GM21717 (cell line): ENCODE measurements at regions not wholly inside any gene's neighbourhood (a gene's known extent, or its start where the extent isn't known, plus 50 kb on each side); places are given as distances from the start of the nearest gene placed in this dataset.

ENCODE experiments used
- ATAC-seq: cut with Tn5 transposase; IDR thresholded peaks from one replicate; pipeline ENCODE4 v1.9.1; 2021; ENCODE audit warnings: mild to moderate bottlenecking, moderate library complexity; ENCODE audit not compliant: unreplicated experiment

DNA sequence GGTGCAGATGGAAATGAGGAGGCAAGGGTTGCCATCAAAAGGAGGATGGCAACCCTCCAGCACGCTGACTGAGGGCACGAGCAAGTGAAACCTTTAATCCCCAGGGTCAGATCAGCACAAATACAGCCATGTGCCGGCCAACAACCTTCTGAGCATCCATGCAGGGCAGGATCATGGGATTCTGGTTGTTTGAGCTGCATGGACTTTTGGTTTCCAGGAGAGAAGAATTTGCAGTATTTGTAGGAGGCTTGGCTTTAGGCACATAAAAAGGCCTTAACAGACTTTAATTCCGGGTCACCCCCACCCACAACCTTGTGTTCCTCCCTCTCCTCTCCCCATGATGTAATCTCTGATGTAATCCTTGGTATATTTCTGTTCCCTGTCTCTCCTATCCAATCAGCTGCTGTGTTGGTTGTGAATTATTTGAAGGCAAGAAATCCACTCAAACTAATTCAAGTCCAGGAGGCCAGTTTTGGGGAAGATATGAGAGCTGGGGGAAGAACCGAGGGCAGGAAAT lies 254.3 kb downstream of the SHQ1 start:
- no peak for ATAC-seq

GRCh38 chr3:72591522-72592421 lies 256.5 kb downstream of the SHQ1 start:
- ATAC-seq, result no peak

DNA sequence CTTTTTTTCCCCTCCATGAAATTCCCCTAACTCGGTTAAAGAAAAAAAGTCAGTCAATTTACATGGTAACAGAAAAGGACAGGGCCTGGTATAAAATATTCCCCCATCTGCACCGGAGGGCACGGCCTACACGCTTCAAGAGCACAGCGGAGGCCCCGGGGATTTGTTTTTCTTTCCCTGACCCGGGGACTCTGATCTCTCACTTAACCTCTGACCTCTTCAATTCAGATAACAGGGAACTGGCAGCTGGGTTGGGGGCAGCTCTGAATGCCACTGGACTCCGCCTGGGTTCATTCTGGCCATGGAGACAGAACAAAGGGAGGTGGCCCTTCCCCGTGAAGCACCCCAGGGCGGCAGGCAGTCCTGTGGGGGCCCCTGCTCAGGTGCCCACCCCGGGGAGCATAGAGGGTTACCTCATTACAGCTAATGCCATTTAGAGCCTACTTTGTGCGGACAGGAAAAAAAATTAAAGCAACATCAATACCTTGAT lies 257.5 kb downstream of the SHQ1 start:
- ATAC-seq, result no peak

DNA sequence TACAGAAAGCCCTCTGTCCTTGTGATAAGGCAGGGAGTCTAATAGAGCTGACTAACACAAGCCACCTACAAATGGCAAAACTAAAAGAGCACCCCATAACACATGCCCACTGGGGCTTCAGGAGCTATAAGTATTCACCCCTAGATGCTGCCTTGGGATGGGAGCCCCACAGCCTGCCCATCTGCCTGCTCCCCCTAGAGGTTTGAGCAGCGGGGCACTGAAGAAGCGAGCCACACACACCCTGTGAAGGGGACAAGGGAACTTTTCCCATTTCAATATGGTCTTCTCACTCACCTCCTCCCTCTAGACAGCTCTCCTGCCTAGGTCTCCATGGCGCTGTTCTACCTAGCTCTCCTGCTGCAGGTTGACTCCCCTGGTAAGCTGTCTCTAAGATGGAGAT lies 261.0 kb downstream of the SHQ1 start:
- no peak for ATAC-seq

GRCh38 chr3:72586694-72587093 lies 261.6 kb downstream of the SHQ1 start:
- ATAC-seq, result no peak

DNA sequence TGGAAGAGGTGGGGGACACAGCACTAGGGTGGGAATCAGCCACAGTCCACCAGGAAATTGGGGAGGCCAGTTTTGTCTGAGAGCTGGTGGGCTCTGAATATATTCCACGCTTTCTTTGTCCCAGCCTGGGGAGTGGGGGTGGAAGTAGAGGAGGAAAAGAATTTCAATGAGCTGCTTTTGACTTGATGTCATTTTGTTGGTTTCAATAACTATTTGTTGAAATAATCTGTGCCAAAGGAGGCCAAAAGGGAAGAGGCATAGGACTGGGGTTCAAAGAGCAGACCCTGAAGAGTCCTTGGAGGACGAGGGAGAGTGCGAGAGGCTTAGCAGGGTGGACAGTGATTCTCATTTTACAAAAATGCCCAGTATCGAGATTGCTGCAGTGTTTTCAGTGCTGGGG lies 262.3 kb downstream of the SHQ1 start:
- no peak for ATAC-seq

DNA sequence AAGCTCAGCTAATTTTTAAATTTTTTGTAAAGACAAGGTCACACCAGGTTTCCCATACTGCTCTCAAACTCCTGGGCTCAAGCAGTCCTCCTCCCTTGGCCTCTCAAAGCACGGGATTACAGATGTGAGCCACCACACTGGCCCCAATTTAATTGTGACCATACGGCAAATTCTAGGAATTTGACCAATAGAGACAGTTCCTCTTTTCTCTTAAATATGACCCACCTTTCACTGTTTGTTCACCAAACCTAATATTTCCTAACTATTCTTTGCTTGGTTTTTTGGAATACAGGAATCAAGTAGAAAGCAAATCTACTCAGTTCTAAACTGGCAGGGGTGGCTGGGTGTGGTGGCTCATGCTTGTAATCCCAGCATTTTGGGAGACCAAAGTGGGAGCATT lies 264.0 kb downstream of the SHQ1 start:
- no peak for ATAC-seq

GRCh38 chr3:72582963-72583362 lies 265.3 kb downstream of the SHQ1 start:
- ATAC-seq, result no peak

GRCh38 chr3:72582211-72582878 lies 265.9 kb downstream of the SHQ1 start:
- ATAC-seq, result peak; percentile 97

DNA sequence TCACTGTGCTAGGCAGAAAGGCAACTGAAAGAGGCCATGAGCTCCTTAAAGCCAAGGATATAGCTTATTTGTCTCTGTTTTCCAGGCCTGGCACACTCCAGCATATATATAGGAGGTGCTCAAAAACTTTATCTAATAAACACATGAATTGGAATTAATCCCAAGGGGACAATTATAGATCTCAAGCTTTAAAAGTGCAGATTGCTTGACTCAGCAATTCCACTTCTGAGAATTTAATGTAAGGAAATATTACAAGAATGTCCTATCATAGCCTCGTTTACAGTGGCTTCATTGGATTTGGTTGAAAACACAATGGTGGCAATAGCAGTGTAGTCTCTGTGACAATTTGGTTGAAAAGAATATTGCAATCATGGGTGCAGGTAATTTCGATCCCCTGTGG lies 267.3 kb downstream of the SHQ1 start:
- ATAC-seq, result no peak

DNA sequence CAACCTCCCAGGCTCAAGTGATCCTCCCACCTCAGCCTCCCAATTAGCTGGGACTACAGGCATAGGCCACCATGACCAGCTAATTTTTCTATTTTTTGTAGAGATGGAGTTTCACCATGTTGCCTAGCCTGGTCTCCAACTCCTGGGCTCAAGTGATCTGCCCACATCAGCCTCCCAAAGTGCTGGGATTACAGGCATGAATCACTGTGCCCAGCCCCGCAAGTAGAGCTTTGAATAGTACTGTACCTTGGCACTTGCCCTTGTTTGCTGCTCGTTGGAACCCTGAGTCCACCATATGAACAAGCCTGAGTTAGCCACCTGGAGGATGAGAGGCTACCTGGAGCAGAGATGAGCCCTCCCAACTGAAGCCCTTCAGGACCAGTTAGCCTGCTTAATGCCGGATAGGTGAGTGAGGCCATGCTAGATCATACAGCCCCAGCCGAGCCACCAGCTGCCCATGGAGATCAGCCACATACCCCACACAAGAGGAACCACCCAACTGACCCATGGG lies 267.9 kb downstream of the SHQ1 start:
- ATAC-seq, result no peak

GRCh38 chr3:72579581-72580245 lies 268.5 kb downstream of the SHQ1 start:
- no peak for ATAC-seq

DNA sequence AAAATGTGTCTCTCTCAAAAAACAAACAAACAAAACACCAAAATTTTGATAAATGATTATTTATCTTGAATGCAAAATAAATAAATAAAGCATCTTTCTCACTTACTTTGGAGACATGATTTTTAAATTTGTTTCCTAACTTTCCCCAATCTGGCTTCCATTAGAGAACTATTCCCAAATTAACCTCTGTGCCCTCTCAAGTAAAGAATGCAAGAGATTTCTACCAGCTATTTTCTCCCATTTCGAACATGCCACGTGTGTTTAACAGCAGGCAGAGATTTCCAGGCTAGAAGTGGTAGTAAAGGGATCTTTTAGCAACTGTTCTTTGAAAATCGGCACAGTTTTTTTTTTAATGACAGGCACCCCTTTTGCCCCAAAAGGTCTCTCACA lies 269.1 kb downstream of the SHQ1 start:
- no peak for ATAC-seq

DNA sequence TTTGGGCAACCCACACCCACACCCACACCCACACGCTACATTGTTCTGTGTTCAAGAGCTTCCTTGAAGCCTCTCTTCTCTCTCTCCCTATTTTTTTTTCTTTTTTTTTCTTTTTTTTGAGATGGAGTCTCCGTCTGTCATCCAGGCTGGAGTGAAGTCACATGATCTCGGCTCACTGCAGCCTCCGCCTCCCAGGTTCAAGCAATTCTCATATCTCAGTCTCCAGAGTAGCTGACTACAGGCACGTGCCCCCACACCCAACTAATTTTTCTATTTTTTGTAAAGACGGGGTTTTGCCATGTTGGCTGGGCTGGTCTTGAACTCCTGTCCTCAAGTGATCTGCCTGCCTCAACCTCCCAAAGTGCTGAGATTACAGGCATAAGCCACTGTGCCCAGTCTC lies 271.1 kb downstream of the SHQ1 start:
- no peak for ATAC-seq

DNA sequence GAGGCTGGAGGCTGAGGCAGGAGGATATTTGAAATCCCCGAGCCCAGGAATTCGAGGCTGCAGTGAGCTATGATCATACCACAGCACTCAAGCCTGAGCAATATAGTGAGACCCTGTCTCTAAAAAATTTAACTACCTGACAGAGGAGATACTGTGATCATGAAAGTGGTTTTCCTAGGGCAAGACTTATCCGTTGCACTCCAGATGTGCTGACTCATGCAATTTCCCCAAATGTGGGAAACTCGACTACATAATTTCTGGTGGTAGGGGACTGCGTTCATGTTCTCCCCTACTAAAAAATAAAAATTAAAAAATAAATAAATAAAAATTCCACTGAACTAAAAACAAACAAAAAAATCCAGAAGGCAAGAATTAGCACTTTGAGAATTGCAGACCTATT lies 271.7 kb downstream of the SHQ1 start:
- no peak for ATAC-seq

DNA sequence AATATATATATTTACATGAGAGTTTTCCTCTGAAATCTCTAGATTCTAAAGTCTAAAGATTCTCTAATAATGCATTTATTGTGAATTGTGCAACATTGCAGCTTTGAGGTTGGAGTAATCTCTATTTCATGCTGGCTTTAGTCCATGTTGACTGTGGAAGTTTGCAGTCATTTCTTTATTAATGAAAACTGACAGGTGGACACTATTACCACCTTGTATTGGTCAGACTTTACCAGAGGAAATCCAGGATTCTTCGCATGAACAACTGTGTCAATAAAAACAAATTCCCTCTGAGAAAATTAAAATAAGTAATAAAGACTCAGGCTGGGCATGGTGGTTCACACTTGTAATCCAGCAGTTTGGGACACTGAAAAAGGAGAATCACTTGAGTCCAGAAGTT lies 274.1 kb downstream of the SHQ1 start:
- no peak for ATAC-seq

- ATAC-seq, result no peak
Observed at GRCh38 chr3:72573051-72573450, 275.2 kb downstream of the SHQ1 start.

DNA sequence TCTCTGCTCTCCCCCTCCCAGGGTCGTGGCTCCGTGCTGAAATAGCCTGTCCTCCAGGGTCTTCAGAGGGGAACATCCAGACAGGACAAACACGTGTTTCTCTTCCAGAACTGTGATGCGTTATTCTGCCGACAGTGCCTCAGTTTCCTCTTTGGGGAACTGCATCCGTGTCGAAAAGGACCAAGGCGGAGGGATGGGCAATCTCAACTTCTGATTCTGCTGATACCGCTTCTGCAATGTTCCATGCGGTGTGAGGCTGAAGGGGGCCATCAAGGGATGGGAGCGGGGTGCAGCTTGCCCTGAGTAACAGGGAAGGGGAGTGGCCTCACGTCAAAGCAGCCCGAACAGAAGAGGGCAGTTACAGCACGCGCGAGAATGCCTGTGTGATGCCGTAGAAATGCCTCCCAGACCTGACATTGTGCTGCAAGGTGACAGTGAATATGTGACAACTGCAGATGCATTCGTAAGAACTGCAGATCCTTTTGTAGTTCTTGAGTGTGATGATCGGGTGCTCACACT lies 275.7 kb downstream of the SHQ1 start:
- ATAC-seq, result no peak

- no peak for ATAC-seq
Observed at GRCh38 chr3:72571638-72572114, 276.6 kb downstream of the SHQ1 start.

- ATAC-seq, result no peak
Observed at GRCh38 chr3:72571052-72571451, 277.2 kb downstream of the SHQ1 start.
